HCT116 (cell line): ENCODE measurements at regions not wholly inside any gene's neighbourhood (a gene's known extent, or its start where the extent isn't known, plus 50 kb on each side); places are given as distances from the start of the nearest gene placed in this dataset.

Experiments
- ATAC-seq: fragments of 200-7000 bp; cut with Tn5 transposase; 2 replicates; pipeline ENCODE4 v1.9.1; 2020; ENCODE audit warnings: mild to moderate bottlenecking, moderate library complexity
- BruUV-seq: library from RNA; stranded (reverse); fragments of 400-500 nt; replicated peaks from 2 replicates; lab custom pipeline; 2021; lab: Mats Ljungman, UMichigan
- CTCF ChIA-PET: fragments of 300-600 bp; sonication (Branson Sonifier 250); formaldehyde crosslinking; loops from one replicate; lab custom pipeline; 2021; ENCODE audit warnings: antibody characterized with exemption; lab: Charles Lee
- POLR2A ChIA-PET: fragments of 300-600, 350-600 bp; sonication (Branson Sonifier 250); formaldehyde crosslinking; loops from one replicate; lab custom pipeline; 2021; ENCODE audit warnings: antibody characterized with exemption; lab: Charles Lee
- RAD21 ChIA-PET, 2 experiments: fragments of 300-600 bp; sonication (Branson Sonifier 250); formaldehyde crosslinking; loops; one replicate each; lab custom pipeline; 2023; ENCODE audit warnings: low total read pairs in 2 of 2; ENCODE audit not compliant: uncharacterized antibody in 2 of 2, unreplicated experiment in 2 of 2, low non-redundant PET in 1 of 2; lab: Charles Lee
- DNase-seq: peaks from one replicate; pipeline ENCODE4 v3.0.0-alpha.2; 2010; ENCODE audit warnings: low read depth, low spot score
- H2AFZ ChIP-seq: fragments of 200-600 bp; shearing (Covaris generic), sonication (generic); 2 replicates; pipeline ENCODE4 v1.6.1; 2017; ENCODE audit warnings: low read depth, mixed run types, mixed read lengths, antibody characterized with exemption, low read length; ENCODE audit not compliant: poor library complexity, severe bottlenecking
- H3K27ac ChIP-seq: 2 replicates; pipeline ENCODE4 v1.5.1; 2012; ENCODE audit warnings: low read depth, low read length
- H3K27me3 ChIP-seq: fragments of 200-600 bp; sonication (generic); 2 replicates; pipeline ENCODE4 v1.6.1; 2016; ENCODE audit warnings: mixed run types, low read length, mixed read lengths; ENCODE audit not compliant: insufficient read depth
- H3K36me3 ChIP-seq, 2 experiments: fragments of 200-500 bp in 1 of 2; fragments of 200-600 bp in 1 of 2; sonication (Bioruptor generic) in 1 of 2; sonication (generic) in 1 of 2; 2 replicates each; pipeline versions ENCODE4 v1.5.1 to v1.6.1; 2014 to 2016; ENCODE audit warnings: low read length in 2 of 2, inconsistent platforms in 1 of 2, mixed read lengths in 1 of 2, mixed run types in 1 of 2; ENCODE audit not compliant: insufficient read depth in 2 of 2, control insufficient read depth in 1 of 2
- H3K4me1 ChIP-seq, 2 experiments: fragments of 200-600 bp in 1 of 2; sonication (generic) in 1 of 2; 2 replicates each; pipeline versions ENCODE4 v1.5.1 to v1.6.1; 2012 to 2017; ENCODE audit warnings: low read length in 2 of 2, inconsistent platforms in 1 of 2, mild to moderate bottlenecking in 1 of 2, mixed read lengths in 1 of 2, mixed run types in 1 of 2, moderate library complexity in 1 of 2; ENCODE audit not compliant: insufficient read depth in 2 of 2, control insufficient read depth in 1 of 2
- H3K4me2 ChIP-seq: fragments of 200-600 bp; sonication (generic); 2 replicates; pipeline ENCODE4 v1.6.1; 2017; ENCODE audit warnings: mixed run types, low read length, mixed read lengths
- H3K4me3 ChIP-seq, 2 experiments: fragments of 200-600 bp in 1 of 2; sonication (generic) in 1 of 2; replicated peaks in 1 of 2; 2 replicates each; pipeline ENCODE4 v1.5.1; 2011 to 2016; ENCODE audit warnings: low read length in 2 of 2, control low read depth in 1 of 2, low read depth in 1 of 2, mild to moderate bottlenecking in 1 of 2, mixed read lengths in 1 of 2, mixed run types in 1 of 2
- H3K79me2 ChIP-seq: fragments of 200-600 bp; sonication (generic); 2 replicates; pipeline ENCODE4 v1.6.1; 2017; ENCODE audit warnings: mild to moderate bottlenecking, mixed run types, low read length, moderate library complexity, mixed read lengths; ENCODE audit not compliant: insufficient read depth
- H3K9ac ChIP-seq: fragments of 200-600 bp; sonication (generic); 2 replicates; pipeline ENCODE4 v1.6.1; 2016; ENCODE audit warnings: low read length, mixed read lengths
- H3K9me2 ChIP-seq: fragments of 200-600 bp; sonication (generic), shearing (Covaris generic); 2 replicates; pipeline ENCODE4 v1.6.1; 2017; ENCODE audit warnings: mixed run types, mild to moderate bottlenecking, moderate library complexity; ENCODE audit not compliant: insufficient read depth
- H3K9me3 ChIP-seq, 2 experiments: fragments of 200-500 bp in 1 of 2; fragments of 200-600 bp in 1 of 2; sonication (Bioruptor generic) in 1 of 2; sonication (generic) in 1 of 2; 2 replicates each; pipeline ENCODE4 v1.6.1; 2014 to 2017; ENCODE audit warnings: low read length in 2 of 2, mixed read lengths in 2 of 2, inconsistent platforms in 1 of 2, low read depth in 1 of 2, mild to moderate bottlenecking in 1 of 2, mixed run types in 1 of 2, moderate library complexity in 1 of 2; ENCODE audit not compliant: control insufficient read depth in 1 of 2, insufficient read depth in 1 of 2
- H4K20me1 ChIP-seq: fragments of 200-600 bp; sonication (generic), shearing (Covaris generic); 2 replicates; pipeline ENCODE4 v1.6.1; 2017; ENCODE audit warnings: mixed run types, mild to moderate bottlenecking, moderate library complexity; ENCODE audit not compliant: insufficient read depth
- ATF3 ChIP-seq: IDR thresholded peaks from 2 replicates; pipeline ENCODE4 v1.6.1; 2012
- CBX3 ChIP-seq: IDR thresholded peaks from 2 replicates; pipeline ENCODE4 v1.6.1; 2012; ENCODE audit warnings: low read depth
- CEBPB ChIP-seq: IDR thresholded peaks from 2 replicates; pipeline ENCODE4 v1.6.1; 2012; ENCODE audit warnings: low read depth
- EZH2phosphoT487 ChIP-seq: fragments of 200-600 bp; IDR thresholded peaks from 2 replicates; pipeline ENCODE4 v1.6.1; 2018; ENCODE audit warnings: antibody characterized with exemption, borderline replicate concordance
- POLR2A ChIP-seq: IDR thresholded peaks from 2 replicates; pipeline ENCODE4 v1.7.0; 2011; ENCODE audit warnings: borderline replicate concordance; ENCODE audit not compliant: insufficient read depth, insufficient read length; ENCODE audit errors: extremely low read depth
- SIN3A ChIP-seq: IDR thresholded peaks from 2 replicates; pipeline ENCODE4 v1.6.1; 2012; ENCODE audit warnings: low read depth
- SP1 ChIP-seq: IDR thresholded peaks from 2 replicates; pipeline ENCODE4 v1.6.1; 2012; ENCODE audit warnings: low read depth
- SRF ChIP-seq: IDR thresholded peaks from 2 replicates; pipeline ENCODE4 v1.6.1; 2012; ENCODE audit warnings: low read depth
- ZBTB33 ChIP-seq: IDR thresholded peaks from 2 replicates; pipeline ENCODE4 v1.6.1; 2011; ENCODE audit warnings: mild to moderate bottlenecking, low read length, moderate library complexity; ENCODE audit not compliant: insufficient replicate concordance; ENCODE audit errors: extremely low read depth
- ZNF274 ChIP-seq: fragments of 200-500 bp; sonication (Bioruptor generic); IDR thresholded peaks from 2 replicates; pipeline ENCODE4 v1.6.1; 2014; ENCODE audit warnings: mild to moderate bottlenecking, low read depth, low read length, inconsistent platforms
- intact Hi-C: fragments of 100-400 bp; cut with micrococcal nuclease; formaldehyde crosslinking; loops from 2 replicates; pipeline ENCODE4 v1.10.0; 2022

DNA sequence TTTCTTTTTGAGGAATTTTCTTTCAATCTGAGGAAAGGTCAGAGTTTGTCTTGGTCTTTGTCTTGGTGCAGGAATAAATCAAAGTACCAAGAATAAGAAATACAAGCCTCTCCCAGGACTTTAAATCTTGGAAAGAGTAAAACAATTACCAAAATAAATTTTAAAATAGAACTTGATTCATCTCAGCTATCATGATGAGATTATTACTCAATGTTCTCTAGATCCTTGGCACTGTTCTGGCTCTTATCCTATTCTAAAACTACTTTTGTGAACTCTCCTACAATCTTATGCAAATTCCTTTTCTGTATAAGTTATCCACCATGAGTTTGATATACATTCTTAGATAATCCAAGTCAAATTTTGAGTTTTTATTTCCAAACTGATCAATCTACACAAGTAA, 464.3 kb downstream of the PPARGC1A start:
- H3K27ac ChIP-seq, result no peak overlapping the region
- ChIA-PET RAD21 (no interaction called here), CTCF (no interaction called here), POLR2A (no interaction called here)
- ATAC-seq (no peak), DNase-seq (no peak)
- no peaks in the 10 kb centered on the region for H3K79me2 ChIP-seq
- peaks cover 15 to 27% of the 10 kb centered on the region in 2 experiments; a peak in 3 of 4 replicates for H3K9me3 ChIP-seq
- BruUV-seq, result no TSS peak
- no peaks in the 10 kb centered on the region for H3K4me1 ChIP-seq
- H3K4me3 ChIP-seq, result no peak overlapping the region
- no peak overlapping the region for H2AFZ ChIP-seq
- TF ChIP-seq ATF3 (no peak), SP1 (no peak), ZNF274 (no peak), ZBTB33 (no peak), SIN3A (no peak), CEBPB (no peak), EZH2phosphoT487 (no peak), CBX3 (no peak), POLR2A (no peak)
- H3K9ac ChIP-seq, result no peak overlapping the region
- no peak overlapping the region for H3K4me2 ChIP-seq
- no peaks in the 10 kb centered on the region for H3K9me2 ChIP-seq
- H3K36me3 ChIP-seq, result no peaks in the 10 kb centered on the region
- intact Hi-C loops, result no loop called here
- no peaks in the 10 kb centered on the region for H3K27me3 ChIP-seq
- H4K20me1 ChIP-seq, result no peaks in the 10 kb centered on the region

GRCh38 chr4:23423540-23423939, 466.3 kb downstream of the PPARGC1A start:
- ATAC-seq (no peak), DNase-seq (no peak)
- intact Hi-C loops, result no loop called here
- no peak overlapping the region for H2AFZ ChIP-seq
- peaks cover 7 to 29% of the 10 kb centered on the region in 2 experiments; a peak in 3 of 4 replicates for H3K9me3 ChIP-seq
- no TSS peak for BruUV-seq
- H3K27ac ChIP-seq, result no peak overlapping the region
- no peaks in the 10 kb centered on the region for H3K36me3 ChIP-seq
- ChIA-PET CTCF (no interaction called here), POLR2A (no interaction called here)
- H3K9ac ChIP-seq, result no peak overlapping the region
- no peaks in the 10 kb centered on the region for H3K27me3 ChIP-seq
- no peaks in the 10 kb centered on the region for H3K4me1 ChIP-seq
- H3K4me3 ChIP-seq, result no peak overlapping the region
- no peak overlapping the region for H3K4me2 ChIP-seq
- no peaks in the 10 kb centered on the region for H4K20me1 ChIP-seq
- TF ChIP-seq SRF, result no peak
- TF ChIP-seq, all 23 proteins: peak for 0
- Histone ChIP-seq H3K79me2 (no peaks in the 10 kb centered on the region), H3K9me2 (no peaks in the 10 kb centered on the region)
- RAD21 ChIA-PET, result no interaction called here
